HG03159 (cell line): ENCODE measurements at regions not wholly inside any gene's neighbourhood (a gene's known extent, or its start where the extent isn't known, plus 50 kb on each side); places are given as distances from the start of the nearest gene placed in this dataset.

Experiments
- ATAC-seq: cut with Tn5 transposase; IDR thresholded peaks from one replicate; pipeline ENCODE4 v1.9.1; 2021; ENCODE audit warnings: mild to moderate bottlenecking, moderate library complexity; ENCODE audit not compliant: unreplicated experiment

GRCh38 chr18:24926649-24927048 is 425.3 kb downstream of the ZNF521 start:
- ATAC-seq: no peak

DNA sequence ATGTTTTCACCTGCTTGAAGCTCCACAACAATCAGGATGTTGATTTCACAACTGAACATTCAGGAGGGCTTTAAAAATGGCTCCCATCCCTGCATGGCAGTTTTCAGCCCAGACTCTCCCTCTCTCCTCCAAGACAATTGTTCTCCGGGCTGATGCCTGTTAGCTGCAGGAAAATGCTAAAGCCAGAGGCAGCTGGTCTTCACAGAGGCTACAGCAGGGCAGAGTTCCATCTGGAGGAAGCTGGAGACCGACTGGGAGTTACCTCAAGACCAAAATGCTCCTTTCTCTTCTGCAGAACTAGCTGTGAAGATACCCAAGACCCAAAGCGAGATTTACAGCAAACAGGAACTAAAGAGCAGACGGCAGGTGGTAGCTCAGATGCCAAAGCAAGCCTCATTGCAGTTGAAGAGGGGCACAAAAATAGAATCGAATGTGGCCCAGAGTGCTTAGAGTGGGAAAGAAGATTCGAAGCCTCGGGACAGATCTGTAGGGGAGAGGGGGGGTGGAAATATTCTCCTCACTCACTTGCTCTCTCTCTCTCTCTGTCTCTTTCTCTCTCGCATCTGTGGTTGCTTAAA is 423.6 kb downstream of the ZNF521 start:
- ATAC-seq: no peak

DNA sequence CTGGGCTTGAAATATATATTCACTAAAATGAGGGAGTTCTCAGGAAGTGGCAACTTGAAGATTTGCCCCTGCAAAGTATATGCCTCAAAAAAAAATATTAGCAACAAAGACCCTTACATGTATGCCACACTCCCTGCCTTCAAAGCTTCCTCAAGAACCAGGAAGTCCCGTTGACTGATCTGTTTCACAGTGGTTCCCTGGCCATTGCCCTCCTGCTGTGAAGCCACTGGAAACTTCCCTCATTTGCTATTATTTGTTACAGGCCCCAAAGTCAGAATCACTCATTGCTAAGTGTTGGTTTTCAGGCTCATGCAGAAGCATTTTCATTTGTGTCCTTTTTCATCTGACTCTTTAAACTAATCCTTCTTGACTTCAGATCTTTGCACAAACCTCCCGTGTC is 421.5 kb downstream of the ZNF521 start:
- no peak for ATAC-seq

DNA sequence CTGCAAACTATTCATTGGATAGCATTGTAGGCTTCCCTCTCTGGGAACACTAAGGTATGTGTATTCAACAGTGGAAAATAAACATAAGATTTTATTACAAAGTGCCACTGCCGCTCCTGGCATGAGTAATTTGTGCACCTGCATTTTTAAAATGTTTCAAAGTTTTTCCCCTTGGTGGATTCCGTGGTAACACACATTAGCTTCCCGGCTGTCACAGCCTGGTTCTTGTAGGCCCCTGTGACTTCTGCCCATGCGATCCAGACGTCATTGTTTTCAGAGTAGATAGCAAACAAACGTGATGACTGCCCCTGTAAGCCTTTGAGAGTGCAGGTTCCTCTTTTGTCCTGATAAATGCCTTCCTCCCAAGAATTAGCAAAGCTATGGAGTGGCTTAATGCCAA is 421.0 kb downstream of the ZNF521 start:
- no peak for ATAC-seq

GRCh38 chr18:24933345-24933744 is 418.6 kb downstream of the ZNF521 start:
- ATAC-seq: no peak

DNA sequence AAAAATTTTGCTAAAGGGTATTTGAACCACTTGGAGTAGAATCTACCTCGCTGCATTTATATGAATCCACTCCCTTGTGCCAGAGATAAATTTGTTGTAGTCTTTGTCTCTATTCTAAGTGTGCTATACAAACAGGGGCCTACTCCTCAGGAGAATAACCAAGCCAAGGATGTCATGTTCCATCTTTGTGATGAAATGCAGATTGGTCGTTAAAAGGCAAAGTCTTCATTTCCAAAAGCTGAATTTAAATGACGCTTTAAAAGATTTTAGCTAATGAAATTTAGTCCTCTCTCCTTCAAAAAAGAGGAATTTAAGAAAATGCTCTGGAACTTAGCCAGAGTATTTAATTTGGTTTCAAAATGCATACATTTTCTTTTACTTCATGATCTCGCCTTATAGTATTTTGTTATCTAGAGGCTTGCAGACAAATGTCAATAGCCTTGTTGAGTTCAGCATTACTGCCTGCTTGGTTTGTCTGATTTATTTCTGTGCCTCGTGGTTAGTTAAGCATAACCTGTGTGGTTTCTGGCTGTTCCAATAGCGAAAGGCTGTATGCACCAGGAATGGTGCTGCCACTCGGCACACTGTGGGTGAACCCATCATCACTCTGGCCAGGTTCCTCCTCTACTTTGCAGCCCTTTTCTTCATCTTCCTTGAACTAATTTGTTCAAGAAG is 417.6 kb downstream of the ZNF521 start:
- no peak for ATAC-seq

GRCh38 chr18:24935008-24935407 is 417.0 kb downstream of the ZNF521 start:
- ATAC-seq: no peak

DNA sequence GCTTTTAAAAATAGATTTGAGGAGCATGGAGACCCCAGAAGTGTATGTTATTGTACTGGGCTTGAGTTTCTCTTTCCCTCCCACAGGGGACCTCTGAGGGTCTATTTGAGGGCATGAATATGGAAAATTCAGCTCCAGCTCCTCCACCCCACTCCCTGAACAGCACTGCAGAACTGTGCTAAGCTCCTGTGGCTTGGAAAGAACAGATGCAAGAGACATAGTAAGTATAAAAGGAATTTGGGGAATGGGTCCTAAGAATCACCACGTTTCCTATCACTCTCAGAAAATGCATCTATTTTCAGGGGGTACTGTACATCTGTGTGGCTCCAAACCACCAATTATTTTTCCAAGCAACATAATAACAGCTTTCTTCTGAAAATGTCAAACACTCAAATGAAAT is 416.1 kb downstream of the ZNF521 start:
- ATAC-seq: no peak

DNA sequence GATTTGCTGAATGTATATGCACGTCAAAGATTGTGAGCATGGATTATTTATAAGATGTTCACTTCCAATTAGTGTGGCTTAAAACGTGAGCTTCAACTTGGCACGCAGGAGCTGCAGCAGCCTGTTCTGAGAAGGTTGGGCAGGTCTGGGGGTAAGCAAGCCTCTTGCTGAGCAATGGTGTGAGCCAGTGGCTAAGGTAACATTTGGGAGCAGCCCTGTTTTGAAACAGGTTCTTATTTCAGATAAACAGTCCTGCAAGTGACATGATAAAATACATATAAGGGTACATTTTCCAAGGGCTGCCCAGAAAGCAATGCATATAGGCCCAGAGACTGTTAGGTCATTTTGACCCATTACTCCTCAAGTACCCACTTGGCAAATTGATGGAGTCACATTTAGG is 415.3 kb downstream of the ZNF521 start:
- ATAC-seq: no peak

DNA sequence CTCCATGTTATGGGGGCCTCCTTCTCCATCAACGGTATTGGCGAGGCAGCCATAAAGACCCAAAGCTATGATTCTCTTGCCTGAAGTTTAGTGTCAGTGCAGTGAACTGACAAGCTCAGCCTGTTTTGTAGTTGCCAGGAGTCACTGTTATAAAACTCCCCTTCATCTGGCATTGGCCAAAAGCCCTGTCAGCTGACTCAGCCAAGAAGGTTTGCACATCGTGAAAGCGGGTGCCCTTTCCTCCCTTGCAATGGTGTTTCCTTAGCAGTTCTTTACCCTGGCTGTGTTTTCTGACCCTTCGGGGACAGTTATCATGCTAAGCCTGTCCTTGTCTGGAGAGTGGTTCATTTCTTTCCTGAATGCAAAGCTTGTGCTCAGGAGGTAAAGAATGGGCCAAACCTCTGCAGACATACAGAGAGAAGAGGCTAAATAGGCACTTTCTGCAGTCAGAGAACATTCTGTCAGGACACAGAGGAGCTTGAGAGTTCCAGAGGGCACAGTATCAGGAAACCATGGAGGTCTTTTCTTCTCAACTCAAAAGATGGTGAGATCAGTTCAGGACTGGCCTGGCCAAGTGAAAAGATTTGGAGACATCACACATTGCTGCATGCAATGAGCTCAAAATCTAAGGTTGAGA is 414.2 kb downstream of the ZNF521 start:
- ATAC-seq: no peak

GRCh38 chr18:24940416-24940815 is 411.6 kb downstream of the ZNF521 start:
- no peak for ATAC-seq

DNA sequence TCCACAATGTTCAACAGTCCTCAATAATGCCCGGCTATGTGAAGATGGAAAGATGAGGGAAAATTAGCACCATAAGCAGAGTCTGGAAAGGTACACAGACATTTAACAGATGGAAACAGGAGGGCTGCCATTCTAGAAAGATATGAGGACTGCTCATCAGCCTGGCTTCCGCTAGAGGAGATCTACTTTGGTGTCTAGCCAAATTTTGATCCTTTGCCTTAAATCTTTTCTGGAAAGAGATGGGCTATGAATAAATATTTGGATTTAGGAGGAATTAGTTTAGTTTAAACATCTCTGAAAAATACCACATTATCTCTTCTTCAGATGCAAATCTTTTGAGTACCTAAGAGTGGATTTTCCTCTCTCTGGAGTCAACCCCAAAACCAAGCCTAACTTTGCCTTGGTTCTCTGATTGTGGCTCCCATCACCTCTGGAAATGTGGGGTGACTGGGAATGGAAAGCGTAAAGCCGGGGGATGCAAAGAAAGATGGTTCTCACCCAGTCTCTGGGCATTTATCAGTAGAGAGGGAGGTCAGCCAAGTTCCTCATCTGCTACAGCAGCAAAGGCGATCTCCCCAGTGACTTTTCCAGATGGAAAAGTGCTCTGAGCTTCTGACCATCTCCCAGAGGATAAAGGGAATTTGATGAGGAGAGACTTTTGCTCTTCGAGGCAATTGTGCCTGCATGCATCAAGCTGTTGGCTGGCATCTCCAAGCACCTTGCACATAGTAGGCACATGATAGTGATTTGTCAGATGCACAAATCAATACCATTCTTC is 410.6 kb downstream of the ZNF521 start:
- no peak for ATAC-seq

DNA sequence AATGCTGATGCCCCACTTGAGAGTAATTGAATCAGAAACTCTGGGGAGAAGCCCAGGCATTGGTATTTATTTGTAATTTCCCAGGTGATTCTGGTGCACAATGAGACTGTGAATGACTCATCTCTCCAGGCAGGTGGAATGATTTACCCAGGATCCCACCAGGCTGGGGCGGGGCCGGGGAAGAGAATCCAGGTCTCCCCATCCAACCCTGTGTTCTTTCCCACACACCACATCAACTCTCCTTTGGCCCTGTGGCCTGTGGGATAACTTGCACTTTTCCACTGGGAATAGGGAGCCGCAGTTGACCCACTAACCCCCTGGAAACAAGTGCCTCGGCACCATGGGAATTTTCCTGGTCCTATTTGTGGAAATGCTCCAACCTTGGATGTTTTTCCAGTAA is 409.8 kb downstream of the ZNF521 start:
- ATAC-seq: no peak

- no peak for ATAC-seq
These were observed 404.3 kb downstream of the ZNF521 start for GRCh38 chr18:24947521-24948305.

GRCh38 chr18:24949908-24950307 is 402.1 kb downstream of the ZNF521 start:
- ATAC-seq: no peak

DNA sequence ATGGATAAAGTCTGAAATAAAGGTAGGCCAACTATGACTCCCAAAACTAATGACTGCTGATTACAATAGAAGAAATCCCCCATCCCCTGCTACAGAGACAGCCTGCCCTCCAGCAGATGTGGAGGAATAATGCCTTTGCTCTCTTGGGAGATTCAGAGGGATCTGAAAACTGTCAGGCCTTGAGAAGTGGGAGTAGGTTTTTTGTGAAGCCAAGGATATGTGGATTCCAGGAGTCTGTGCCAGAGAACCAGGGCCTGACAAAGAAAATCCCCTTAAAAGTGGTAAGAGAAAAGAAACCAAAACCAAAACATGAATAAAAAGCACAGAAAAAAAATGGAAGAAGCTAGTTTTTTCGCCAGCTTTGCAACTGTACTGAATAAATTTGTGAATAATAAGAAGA is 397.6 kb downstream of the ZNF521 start:
- no peak for ATAC-seq

- ATAC-seq: no peak
These were observed 394.0 kb downstream of the ZNF521 start for GRCh38 chr18:24958001-24958400.

GRCh38 chr18:24959051-24959476 is 392.9 kb downstream of the ZNF521 start:
- ATAC-seq: no peak

- peak; percentile 94 for ATAC-seq
These were observed 387.8 kb downstream of the ZNF521 start for GRCh38 chr18:24964216-24964615.

- ATAC-seq: no peak
These were observed 383.7 kb downstream of the ZNF521 start for GRCh38 chr18:24968238-24968775.

DNA sequence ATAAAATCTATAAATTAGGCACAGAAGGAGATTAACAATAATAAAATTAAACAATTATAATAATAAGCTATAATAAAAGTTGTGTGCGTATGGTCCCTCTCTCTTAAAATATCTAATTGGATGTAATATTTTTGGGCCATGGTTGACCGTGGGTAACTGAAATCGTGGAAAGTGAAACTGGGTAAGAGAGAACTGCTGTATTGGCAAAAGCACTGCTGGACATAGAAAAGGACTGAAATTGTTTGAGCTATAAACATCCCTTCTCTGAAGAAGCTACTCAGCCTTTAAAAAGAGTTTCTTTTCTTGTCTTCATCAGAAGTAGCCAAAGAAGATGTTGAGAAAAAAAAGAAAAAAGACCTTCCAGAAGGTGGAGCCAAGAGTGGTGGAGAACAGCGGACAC is 379.4 kb downstream of the ZNF521 start:
- no peak for ATAC-seq
